ENCODE measurements at regions not wholly inside any gene's neighbourhood (a gene's known extent, or its start where the extent isn't known, plus 50 kb on each side); places are given as distances from the start of the nearest gene placed in this dataset.

DNA sequence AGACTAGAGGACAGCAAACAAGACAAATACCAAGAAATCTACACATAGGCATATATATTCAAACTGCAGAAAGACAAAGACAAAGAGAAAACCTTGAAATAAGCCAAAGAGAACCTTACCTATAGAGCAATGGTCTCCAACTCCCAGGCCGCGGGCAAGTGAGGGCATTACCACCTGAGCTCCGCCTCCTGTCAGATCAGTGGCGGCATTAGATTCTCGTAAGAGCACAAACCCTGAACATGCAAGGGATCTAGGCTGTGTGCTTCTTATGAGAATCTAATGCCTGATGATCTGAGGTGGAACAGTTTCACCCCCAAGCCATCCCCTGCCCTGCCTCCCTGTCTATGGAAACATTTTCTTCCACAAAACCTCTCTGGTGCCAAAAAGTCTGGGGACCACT, 101.0 kb upstream of the MRPS30 start:
- TF ChIP-seq POLR2A (IDR thresholded peaks at IDR 0.05), result no peak
- TF ChIP-seq, protein P1, sequence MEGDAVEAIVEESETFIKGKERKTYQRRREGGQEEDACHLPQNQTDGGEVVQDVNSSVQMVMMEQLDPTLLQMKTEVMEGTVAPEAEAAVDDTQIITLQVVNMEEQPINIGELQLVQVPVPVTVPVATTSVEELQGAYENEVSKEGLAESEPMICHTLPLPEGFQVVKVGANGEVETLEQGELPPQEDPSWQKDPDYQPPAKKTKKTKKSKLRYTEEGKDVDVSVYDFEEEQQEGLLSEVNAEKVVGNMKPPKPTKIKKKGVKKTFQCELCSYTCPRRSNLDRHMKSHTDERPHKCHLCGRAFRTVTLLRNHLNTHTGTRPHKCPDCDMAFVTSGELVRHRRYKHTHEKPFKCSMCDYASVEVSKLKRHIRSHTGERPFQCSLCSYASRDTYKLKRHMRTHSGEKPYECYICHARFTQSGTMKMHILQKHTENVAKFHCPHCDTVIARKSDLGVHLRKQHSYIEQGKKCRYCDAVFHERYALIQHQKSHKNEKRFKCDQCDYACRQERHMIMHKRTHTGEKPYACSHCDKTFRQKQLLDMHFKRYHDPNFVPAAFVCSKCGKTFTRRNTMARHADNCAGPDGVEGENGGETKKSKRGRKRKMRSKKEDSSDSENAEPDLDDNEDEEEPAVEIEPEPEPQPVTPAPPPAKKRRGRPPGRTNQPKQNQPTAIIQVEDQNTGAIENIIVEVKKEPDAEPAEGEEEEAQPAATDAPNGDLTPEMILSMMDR (IDR thresholded peaks at IDR 0.05), result no peak

Measured in Peyer's patch (tissue), 4 donors.